ENCODE measurements at regions not wholly inside any gene's neighbourhood (a gene's known extent, or its start where the extent isn't known, plus 50 kb on each side); places are given as distances from the start of the nearest gene placed in this dataset.

DNA sequence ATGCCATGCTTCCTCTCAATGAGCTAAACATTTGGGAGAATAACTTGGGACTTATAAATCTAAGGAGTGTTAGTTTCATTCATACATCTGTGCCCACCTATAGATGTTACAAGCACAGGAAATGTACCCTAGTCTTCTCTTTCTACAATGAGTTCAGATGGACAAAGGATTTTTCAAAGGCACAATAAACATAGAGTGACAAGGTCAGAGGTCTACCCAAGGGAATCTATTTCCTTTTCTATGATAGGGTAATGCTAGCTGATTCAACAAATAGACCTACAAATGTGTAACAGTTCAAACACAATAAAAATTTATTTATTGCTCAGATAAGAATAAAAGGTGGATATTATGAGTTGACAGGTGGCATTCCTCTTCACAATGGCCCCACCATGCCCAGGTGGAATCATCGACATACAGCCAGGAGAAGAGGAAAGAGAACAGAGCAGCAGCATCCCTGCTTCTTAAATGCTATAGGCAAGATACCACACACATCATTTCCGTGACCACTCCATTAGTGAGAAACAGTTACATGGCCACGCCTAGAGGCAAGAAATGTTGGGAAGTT is 421.8 kb downstream of the HNRNPD start:
- H3K9me3 ChIP-seq: no peaks in the 10 kb centered on the region
- DNase-seq: no peak
- no peaks in the 10 kb centered on the region for H3K36me3 ChIP-seq
- no peak overlapping the region for H3K4me3 ChIP-seq
- H3K4me1 ChIP-seq: no peaks in the 10 kb centered on the region
- TF ChIP-seq POLR2A (IDR thresholded peaks at IDR 0.05): no peak
- TF ChIP-seq, protein P1, sequence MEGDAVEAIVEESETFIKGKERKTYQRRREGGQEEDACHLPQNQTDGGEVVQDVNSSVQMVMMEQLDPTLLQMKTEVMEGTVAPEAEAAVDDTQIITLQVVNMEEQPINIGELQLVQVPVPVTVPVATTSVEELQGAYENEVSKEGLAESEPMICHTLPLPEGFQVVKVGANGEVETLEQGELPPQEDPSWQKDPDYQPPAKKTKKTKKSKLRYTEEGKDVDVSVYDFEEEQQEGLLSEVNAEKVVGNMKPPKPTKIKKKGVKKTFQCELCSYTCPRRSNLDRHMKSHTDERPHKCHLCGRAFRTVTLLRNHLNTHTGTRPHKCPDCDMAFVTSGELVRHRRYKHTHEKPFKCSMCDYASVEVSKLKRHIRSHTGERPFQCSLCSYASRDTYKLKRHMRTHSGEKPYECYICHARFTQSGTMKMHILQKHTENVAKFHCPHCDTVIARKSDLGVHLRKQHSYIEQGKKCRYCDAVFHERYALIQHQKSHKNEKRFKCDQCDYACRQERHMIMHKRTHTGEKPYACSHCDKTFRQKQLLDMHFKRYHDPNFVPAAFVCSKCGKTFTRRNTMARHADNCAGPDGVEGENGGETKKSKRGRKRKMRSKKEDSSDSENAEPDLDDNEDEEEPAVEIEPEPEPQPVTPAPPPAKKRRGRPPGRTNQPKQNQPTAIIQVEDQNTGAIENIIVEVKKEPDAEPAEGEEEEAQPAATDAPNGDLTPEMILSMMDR (IDR thresholded peaks at IDR 0.05): no peak
- H3K27ac ChIP-seq: no peak overlapping the region
- peaks cover 0 to 4% of the 10 kb centered on the region in 2 donors for H3K27me3 ChIP-seq
- intact Hi-C loops (cut with DNase I; ENCODE audit: low total_unique reads): no loop called here

DNA sequence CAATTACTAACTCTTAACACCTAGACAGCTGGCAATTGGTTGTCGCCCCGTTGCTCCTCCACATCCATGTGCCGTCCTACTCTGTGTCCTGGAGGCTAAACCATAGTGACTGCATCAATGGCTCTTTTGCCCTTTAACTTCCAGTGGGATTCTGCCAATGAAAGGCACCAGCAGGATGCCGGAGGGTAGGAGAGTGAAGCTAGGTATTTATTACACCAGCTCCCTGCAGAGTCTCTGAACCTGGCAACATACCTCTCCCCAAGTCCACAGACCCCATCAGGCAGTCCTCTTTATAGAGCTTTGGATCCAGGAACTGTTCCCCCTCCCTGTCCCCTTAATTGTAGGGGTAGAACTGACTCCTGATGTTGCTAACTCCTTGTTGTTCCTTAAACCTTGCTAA is 426.8 kb downstream of the HNRNPD start:
- no peak for DNase-seq
- TF ChIP-seq, protein P1 (IDR thresholded peaks at IDR 0.05): no peak
- no peak for TF ChIP-seq POLR2A (IDR thresholded peaks at IDR 0.05)
- intact Hi-C loops (cut with DNase I; ENCODE audit: low total_unique reads): no loop called here

DNA sequence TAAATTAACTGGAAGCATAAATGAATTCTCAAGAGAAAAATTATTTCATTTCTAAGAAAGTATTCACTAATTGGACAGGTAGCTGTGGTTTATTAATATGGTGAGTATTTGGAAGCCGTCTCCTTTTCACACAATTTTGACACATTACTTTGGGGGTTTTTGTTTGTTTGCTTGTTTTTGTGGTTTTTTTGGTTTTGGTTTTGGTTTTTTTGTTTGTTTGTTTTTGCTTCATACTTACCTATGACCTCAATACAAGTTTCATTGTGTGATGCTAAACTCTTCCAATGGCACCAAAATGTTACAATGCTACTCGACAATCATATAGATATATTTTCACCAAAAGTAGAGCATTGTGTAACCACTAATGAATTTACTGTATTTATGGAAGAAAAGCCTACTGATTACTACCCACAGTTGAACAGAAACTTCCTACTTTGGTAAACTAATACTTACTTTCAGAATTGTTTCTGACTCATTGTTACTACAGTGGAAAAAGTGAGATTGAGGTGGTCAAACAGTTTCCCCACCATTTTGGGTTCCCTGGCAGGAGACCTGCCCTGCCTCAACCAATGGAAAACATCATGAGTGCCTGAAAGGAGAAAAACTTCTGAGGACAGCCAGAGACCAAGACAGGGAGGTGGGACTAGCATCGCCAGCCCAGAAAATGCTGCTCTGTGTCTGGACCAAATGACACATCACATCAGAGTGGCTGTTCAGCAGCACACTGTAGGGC is 443.1 kb downstream of the HNRNPD start:
- no peak for TF ChIP-seq POLR2A (IDR thresholded peaks at IDR 0.05)
- TF ChIP-seq, protein P1 (IDR thresholded peaks at IDR 0.05): no peak
- DNase-seq: no peak
- H3K9me3 ChIP-seq: no peaks in the 10 kb centered on the region
- no peak overlapping the region for H3K4me3 ChIP-seq
- no peaks in the 10 kb centered on the region for H3K27me3 ChIP-seq
- H3K27ac ChIP-seq: no peak overlapping the region
- H3K4me1 ChIP-seq: no peaks in the 10 kb centered on the region
- no peaks in the 10 kb centered on the region for H3K36me3 ChIP-seq
- intact Hi-C loops (cut with DNase I; ENCODE audit: low total_unique reads): no loop called here

More for the DNA sequence above, 426.8 kb downstream of the HNRNPD start:
- H3K4me3 ChIP-seq: no peak overlapping the region
- H3K27me3 ChIP-seq: peaks cover 0 to 4% of the 10 kb centered on the region in 2 donors
- H3K36me3 ChIP-seq: no peaks in the 10 kb centered on the region
- no peaks in the 10 kb centered on the region for H3K9me3 ChIP-seq
- no peak overlapping the region for H3K27ac ChIP-seq
- no peaks in the 10 kb centered on the region for H3K4me1 ChIP-seq

DNA sequence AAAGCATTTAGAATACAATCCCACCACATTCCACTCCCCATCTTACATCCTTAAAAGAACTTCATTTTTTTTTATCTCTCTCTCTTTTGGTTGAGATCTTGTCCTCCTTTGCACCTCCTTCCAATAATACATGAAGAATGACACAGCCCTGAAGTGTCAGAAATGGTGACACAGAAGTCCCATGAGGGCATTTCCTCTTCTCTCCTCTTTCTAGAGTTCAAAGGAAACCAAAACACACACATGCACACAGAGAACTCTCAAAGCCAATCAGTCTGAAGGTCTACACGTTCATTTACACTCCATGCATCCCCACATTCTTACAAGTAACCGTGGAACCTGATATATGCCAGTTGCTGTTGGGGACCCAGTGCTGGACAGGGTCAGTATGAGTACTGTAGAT is 450.7 kb downstream of the HNRNPD start:
- intact Hi-C loops (cut with DNase I; ENCODE audit: low total_unique reads): no loop called here
- H3K4me1 ChIP-seq: no peaks in the 10 kb centered on the region
- TF ChIP-seq POLR2A (IDR thresholded peaks at IDR 0.05): no peak
- TF ChIP-seq, protein P1 (IDR thresholded peaks at IDR 0.05): no peak
- no peak overlapping the region for H3K4me3 ChIP-seq
- H3K9me3 ChIP-seq: no peaks in the 10 kb centered on the region
- H3K27me3 ChIP-seq: no peaks in the 10 kb centered on the region
- DNase-seq: no peak
- H3K36me3 ChIP-seq: no peaks in the 10 kb centered on the region
- no peak overlapping the region for H3K27ac ChIP-seq

DNA sequence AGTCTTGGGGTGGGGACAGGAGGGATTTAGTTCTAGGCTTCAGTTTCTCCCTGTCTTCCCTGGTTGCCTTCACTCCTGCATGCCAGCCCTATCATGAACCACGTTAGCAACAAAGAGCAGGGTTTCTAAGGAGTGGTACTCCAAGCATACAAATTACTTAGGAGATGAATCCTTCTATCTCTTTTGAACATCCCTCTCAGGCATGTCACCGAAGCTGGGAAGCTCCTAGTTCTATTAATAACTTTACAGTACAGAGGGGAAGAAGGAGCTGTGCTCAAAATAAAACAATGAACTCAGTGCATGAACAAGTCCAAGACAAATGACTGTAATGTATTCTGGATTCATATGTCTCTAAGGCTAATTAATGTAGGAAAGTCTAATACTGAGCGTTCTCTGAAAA is 450.6 kb upstream of the RASGEF1B start:
- Histone ChIP-seq H3K4me3 (no peak overlapping the region), H3K9me3 (no peaks in the 10 kb centered on the region), H3K27me3 (no peaks in the 10 kb centered on the region), H3K36me3 (no peaks in the 10 kb centered on the region), H3K27ac (no peak overlapping the region), H3K4me1 (no peaks in the 10 kb centered on the region)
- TF ChIP-seq POLR2A (IDR thresholded peaks at IDR 0.05): no peak
- TF ChIP-seq, protein P1 (IDR thresholded peaks at IDR 0.05): no peak
- intact Hi-C loops (cut with DNase I; ENCODE audit: low total_unique reads): no loop called here
- no peak for DNase-seq
